GM13976 (cell line): ENCODE measurements at regions not wholly inside any gene's neighbourhood (a gene's known extent, or its start where the extent isn't known, plus 50 kb on each side); places are given as distances from the start of the nearest gene placed in this dataset.

ENCODE experiments used
- DNase-seq: peaks from one replicate; pipeline ENCODE4 v3.0.0; 2012; ENCODE audit warnings: low spot score
- CTCF ChIP-seq: IDR thresholded peaks from 2 replicates; pipeline ENCODE4 v1.5.1; 2012; ENCODE audit warnings: borderline replicate concordance, mild to moderate bottlenecking; ENCODE audit not compliant: insufficient read depth; ENCODE audit errors: extremely low read depth, missing control alignments, control extremely low read depth
- in situ Hi-C: fragments of 300-500 bp; cut with MboI; formaldehyde crosslinking; loops from one replicate; pipeline ENCODE4 v1.12.0; 2022; ENCODE audit warnings: low sequenced_read_pairs, mixed read lengths, inconsistent platforms; ENCODE audit not compliant: unreplicated experiment

GRCh38 chr3:73709712-73710111 is 85.0 kb upstream of the PDZRN3 start:
- no peak for TF ChIP-seq CTCF
- DNase-seq, result no peak
- in situ Hi-C loops, result no loop called here

- DNase-seq, result no peak
- no peak for TF ChIP-seq CTCF
- in situ Hi-C loops, result no loop called here
Measured at GRCh38 chr3:73708956-73709355, 84.2 kb upstream of the PDZRN3 start.

- DNase-seq, result no peak
- in situ Hi-C loops, result no loop called here
- no peak for TF ChIP-seq CTCF
Measured at GRCh38 chr3:73707772-73708171, 83.0 kb upstream of the PDZRN3 start.

- TF ChIP-seq CTCF, result no peak
- in situ Hi-C loops, result no loop called here
- DNase-seq, result no peak
Measured at GRCh38 chr3:73706771-73707170, 82.0 kb upstream of the PDZRN3 start.

GRCh38 chr3:73705792-73706191 is 81.1 kb upstream of the PDZRN3 start:
- DNase-seq, result no peak
- in situ Hi-C loops, result no loop called here
- no peak for TF ChIP-seq CTCF

GRCh38 chr3:73699327-73699726 is 74.6 kb upstream of the PDZRN3 start:
- in situ Hi-C loops, result no loop called here
- TF ChIP-seq CTCF, result no peak
- DNase-seq, result no peak

GRCh38 chr3:73697020-73697419 is 72.3 kb upstream of the PDZRN3 start:
- no peak for DNase-seq
- in situ Hi-C loops, result no loop called here
- no peak for TF ChIP-seq CTCF
